NOMO-1 treated with dmso at 0.1 percent for 144 hours (cell line): ENCODE measurements at regions not wholly inside any gene's neighbourhood (a gene's known extent, or its start where the extent isn't known, plus 50 kb on each side); places are given as distances from the start of the nearest gene placed in this dataset.
"Not testable (repeated sequence)": the region's sequence is repeated elsewhere in the genome, so short reads cannot be mapped to it uniquely, and the experiment has no call there.

Experiments
- DNase-seq: peaks from one replicate; lab custom pipeline; 2025; ENCODE audit not compliant: unreplicated experiment; lab: John Stamatoyannopoulos, UW

DNA sequence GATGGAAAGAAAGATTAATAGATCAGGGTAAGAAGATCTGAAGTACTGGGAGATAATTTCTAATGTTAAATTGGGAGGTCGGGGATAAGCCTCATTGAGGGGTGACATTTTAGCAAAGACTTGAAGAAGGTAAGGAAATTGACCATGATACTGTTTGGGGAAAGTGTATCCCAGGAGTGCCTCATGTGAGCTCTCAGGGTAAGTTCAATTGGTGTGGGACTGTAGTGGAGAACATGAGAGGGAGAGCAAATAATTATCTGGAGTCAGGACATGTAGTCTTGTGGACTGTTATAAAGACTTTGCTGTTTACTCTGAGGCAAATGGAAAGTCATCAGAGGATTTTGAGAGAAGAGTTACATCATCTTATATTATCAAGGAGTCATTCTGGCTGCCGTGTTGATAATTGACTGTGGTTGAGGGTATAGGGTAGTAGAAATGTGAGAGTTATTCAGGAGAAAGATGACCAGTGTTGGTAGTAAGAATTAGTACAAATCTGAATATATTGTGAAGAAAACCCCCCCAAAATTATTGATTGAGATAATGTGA lies 624.4 kb downstream of the ADCYAP1 start:
- no peak for DNase-seq

- DNase-seq = no peak
Measured at GRCh38 chr18:1530650-1531049, 626.0 kb downstream of the ADCYAP1 start.

DNA sequence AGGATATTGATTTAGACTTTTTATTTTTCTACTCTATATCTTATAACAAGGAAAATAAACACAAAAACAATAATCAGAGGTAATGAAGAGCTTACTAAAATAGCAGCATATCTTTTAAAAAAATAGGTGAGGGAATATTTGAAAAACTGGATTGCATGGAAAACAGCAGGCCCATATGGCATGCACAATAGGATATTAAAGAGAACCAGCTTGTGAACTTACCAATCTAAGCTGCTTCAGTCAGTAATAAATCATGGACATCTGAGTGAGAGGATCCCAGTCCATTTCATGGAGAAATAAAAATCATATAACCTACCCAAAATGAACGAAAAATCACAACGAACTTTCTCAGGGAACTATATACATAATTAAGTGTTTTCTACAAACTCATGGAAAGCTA lies 634.6 kb downstream of the ADCYAP1 start:
- DNase-seq = no peak

DNA sequence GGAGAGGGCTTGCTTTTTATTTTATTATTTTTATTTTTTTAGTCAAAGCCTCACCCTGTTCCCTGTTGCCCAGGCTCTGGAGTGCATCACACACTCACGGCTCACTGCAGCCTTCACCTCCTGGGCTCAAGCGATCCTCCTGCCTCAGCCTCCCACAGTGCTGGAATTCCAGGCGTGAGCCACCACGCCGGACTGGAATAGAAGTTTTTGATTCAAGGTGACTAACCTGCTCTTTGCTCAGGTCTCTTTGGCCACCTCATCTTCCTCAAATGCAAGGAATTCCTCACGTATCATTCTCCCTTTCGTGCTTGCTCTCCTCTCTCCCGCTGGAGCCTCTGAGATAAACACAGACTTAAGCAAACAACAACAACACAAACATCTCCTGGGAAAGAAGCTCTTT lies 636.8 kb downstream of the ADCYAP1 start:
- no peak for DNase-seq

DNA sequence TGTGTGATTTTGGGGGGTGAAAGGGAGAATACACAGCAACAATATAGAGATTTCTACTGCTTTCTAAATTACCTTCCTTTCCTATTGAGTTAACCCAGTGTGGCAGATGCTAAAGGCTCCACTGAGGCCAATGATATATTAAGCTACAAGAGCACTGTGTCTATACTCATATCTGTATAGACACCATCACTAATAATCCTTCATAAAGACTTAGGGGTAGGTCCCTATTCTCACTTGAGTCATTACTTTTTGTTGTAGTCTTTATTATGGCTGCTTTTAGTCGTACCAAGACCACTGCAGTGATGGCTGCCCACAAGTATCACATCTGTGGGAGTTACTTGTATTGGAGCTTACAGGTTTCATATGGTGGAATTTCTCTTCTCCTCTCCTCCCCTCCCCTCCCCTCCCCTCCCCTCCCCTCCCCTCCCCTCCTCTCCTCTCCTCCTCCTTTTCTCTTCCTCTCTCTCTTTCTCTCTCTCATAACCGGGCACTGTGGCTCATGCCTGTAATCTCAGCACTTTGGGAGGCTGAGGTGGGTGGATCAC lies 637.6 kb downstream of the ADCYAP1 start:
- no peak for DNase-seq

- DNase-seq = no peak
Measured at GRCh38 chr18:1544016-1544415, 639.3 kb downstream of the ADCYAP1 start.

DNA sequence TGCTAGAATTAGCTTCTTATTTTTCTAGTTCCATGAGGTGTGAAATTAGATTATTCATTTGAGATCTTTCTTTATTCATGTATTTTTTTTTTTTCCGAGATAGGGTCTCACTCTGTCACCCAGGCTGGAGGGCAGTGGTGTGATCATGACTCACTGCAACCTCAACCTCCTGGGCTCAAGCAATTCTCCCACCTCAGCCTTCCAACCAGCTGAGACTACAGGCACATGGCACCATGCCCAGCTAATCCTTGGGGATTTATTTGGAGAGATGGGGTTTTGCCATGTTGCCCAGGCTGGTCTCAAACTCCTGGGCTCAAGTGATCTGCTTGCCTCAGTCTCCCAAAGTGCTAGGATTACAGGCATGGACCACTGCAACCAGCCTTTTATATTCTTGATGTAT lies 653.0 kb downstream of the ADCYAP1 start:
- not testable (repeated sequence) for DNase-seq

DNA sequence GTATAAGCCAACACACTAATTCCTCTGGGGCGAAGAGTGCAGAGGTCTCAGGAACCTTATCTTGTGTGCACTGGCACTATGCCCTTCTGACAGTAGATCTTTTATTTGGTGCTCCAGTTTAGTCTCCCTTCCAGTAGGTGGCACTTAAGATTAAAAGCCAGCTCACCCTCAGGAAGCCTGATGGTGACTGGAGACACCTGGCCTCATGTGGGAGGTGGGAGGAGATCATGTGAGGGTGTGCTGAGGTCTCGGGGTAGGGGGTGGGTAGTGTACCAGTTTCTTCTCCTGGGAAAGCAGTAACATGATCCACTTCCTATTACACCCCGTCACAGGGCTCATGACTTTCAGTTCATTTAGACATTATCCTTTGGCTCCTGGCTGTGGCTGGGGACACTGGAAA lies 654.9 kb downstream of the ADCYAP1 start:
- DNase-seq = no peak

DNA sequence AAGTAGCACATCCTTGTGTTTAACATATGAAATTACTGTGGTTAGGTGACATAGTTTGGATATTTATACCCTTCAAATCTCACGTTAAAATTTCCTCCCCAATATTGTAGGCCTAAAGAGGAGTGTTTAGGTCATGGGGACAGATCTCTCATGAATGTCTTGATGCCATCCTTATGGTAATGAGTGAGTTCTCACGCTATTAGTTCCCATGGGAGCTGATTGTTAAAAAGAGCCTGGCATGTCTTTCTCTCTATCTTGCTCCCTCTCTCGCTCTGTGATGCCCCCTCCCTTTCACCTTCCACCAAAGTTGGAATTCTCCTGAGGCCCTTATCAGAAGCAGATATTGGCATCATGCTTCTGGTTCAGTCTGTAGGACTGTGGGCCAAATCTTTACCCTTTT lies 660.1 kb downstream of the ADCYAP1 start:
- DNase-seq = no peak

- no peak for DNase-seq
Measured at GRCh38 chr18:1571206-1571605, 666.5 kb downstream of the ADCYAP1 start.

- no peak for DNase-seq
Measured at GRCh38 chr18:1573732-1574131, 669.1 kb downstream of the ADCYAP1 start.

GRCh38 chr18:1575084-1575483 lies 670.4 kb downstream of the ADCYAP1 start:
- DNase-seq = no peak

- DNase-seq = no peak
Measured at GRCh38 chr18:1578505-1578904, 673.8 kb downstream of the ADCYAP1 start.

DNA sequence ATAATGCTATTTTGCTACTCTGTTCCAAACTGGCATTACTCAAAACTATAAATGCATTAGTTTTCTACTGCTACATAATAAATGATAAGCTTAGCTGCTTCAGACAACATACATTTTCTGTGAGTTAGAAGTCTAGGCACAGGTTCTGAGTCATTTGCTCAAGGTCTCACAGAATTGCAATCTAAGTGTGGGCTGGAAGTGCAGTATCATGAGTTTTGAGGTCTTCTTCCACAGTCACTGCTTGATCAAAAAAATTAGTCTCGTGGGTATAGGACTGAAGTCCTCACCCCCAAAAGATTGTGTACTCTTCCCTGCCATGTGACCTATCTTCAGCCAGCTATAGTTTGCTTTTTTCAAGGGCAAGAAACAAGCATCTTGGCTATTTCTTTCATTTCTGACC lies 676.9 kb downstream of the ADCYAP1 start:
- DNase-seq = no peak

- DNase-seq = no peak
Measured at GRCh38 chr18:1585881-1586488, 681.3 kb downstream of the ADCYAP1 start.

DNA sequence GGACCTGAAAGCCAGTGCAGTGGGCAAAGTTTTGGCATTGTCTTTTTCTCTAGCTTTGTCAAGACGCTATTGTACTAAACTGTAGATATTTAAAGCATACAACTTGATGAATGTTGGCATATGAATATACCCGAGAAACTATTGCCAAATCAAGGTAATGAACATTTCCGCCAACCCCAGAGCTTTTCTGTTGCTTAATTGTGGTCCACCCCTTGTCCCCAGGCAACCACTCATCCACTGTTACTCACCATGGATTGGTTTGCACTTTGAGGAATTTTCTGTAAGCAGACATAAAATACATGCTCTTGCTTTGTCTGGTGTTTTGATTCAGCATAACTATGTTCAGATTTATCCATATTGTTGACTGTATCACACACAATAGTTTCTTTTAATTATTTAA lies 688.4 kb downstream of the ADCYAP1 start:
- no peak for DNase-seq

GRCh38 chr18:1595195-1595594 lies 690.5 kb downstream of the ADCYAP1 start:
- DNase-seq = no peak

DNA sequence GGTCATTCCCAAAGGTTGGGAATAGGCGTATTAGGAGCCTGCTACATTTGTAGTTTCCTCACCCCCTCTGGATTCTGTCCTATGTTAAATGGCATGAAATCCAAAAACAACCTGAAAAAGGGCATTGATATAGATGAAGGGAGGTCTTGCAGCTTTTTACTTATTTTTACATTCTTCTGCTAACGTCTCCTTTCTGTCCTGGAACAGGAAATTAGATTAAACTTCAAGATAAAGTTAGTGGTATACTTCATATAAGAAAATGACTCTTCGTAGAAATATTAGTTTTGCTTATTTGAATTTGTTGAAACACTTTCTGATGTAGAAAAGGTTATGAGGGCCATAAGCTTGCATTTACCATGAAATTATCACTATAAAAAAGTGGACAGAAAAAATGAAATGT lies 694.5 kb downstream of the ADCYAP1 start:
- DNase-seq = no peak

- DNase-seq = no peak
Measured at GRCh38 chr18:1604751-1605150, 700.1 kb downstream of the ADCYAP1 start.

GRCh38 chr18:1618364-1618763 lies 713.7 kb downstream of the ADCYAP1 start:
- no peak for DNase-seq

DNA sequence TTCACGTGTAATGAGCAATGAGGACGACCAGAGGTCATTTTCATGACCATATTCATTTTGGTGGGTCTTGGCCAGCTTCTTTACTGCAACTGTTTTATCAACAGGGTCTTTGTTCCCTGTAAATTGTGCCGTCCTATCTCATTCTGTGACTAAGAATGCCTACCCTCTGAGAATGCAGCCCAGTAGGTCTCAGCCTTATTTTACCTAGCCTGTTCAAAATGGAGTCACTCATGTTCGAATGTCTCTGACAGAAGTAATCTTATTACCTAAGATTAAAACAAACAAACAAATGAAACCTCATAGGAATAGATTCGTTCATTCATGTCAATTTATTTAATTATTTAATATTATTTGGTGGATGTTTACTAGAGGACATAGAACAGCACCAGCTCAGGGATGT lies 714.8 kb downstream of the ADCYAP1 start:
- DNase-seq = no peak

GRCh38 chr18:1624612-1625011 lies 719.9 kb downstream of the ADCYAP1 start:
- no peak for DNase-seq

DNA sequence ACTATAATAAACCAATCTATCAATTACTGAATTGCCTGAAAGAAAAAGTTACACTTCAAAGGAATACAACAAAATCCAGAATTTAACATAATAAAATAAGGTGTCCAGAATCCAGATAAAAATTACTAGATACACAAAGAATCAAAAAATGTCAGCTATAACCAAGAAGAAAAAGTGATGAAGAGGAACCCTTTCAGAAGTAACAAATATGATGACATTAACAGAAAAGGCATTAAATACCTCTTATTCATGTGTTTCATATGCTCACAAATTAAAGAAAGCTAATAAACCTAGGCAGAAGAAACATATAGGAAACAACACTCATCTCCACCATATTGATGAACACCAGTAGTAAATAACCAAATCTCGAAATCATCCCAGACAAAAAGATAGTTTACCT lies 722.8 kb downstream of the ADCYAP1 start:
- DNase-seq = no peak
